ENCODE measurements at regions not wholly inside any gene's neighbourhood (a gene's known extent, or its start where the extent isn't known, plus 50 kb on each side); places are given as distances from the start of the nearest gene placed in this dataset.
"Not testable (repeated sequence)": the region's sequence is repeated elsewhere in the genome, so short reads cannot be mapped to it uniquely, and the experiment has no call there.

GRCh38 chr5:40346901-40347300 is 332.8 kb upstream of the PTGER4 start:
- DNase-seq: no peak

- DNase-seq: not testable (repeated sequence)
Observed at GRCh38 chr5:40338434-40338833, 341.3 kb upstream of the PTGER4 start.

- DNase-seq: no peak
Observed at GRCh38 chr5:40334242-40334635, 345.5 kb upstream of the PTGER4 start.

GRCh38 chr5:40333459-40334241 is 346.1 kb upstream of the PTGER4 start:
- DNase-seq: no peak

GRCh38 chr5:40332970-40333369 is 346.7 kb upstream of the PTGER4 start:
- no peak for DNase-seq

- DNase-seq: no peak
Observed at GRCh38 chr5:40331616-40332015, 348.1 kb upstream of the PTGER4 start.

- no peak for DNase-seq
Observed at GRCh38 chr5:40321514-40321913, 358.2 kb upstream of the PTGER4 start.

GRCh38 chr5:40318395-40318794 is 361.3 kb upstream of the PTGER4 start:
- no peak for DNase-seq

- no peak for DNase-seq
Observed at GRCh38 chr5:40317023-40317422, 362.7 kb upstream of the PTGER4 start.

- DNase-seq: no peak
Observed at GRCh38 chr5:40315126-40315525, 364.6 kb upstream of the PTGER4 start.

- no peak for DNase-seq
Observed at GRCh38 chr5:40314275-40314674, 365.4 kb upstream of the PTGER4 start.

GRCh38 chr5:40312205-40312604 is 367.5 kb upstream of the PTGER4 start:
- DNase-seq: no peak

GRCh38 chr5:40309851-40310250 is 369.9 kb upstream of the PTGER4 start:
- no peak for DNase-seq

- DNase-seq: no peak
Observed at GRCh38 chr5:40308867-40309266, 370.8 kb upstream of the PTGER4 start.

- DNase-seq: no peak
Observed at GRCh38 chr5:40307920-40308319, 371.8 kb upstream of the PTGER4 start.

GRCh38 chr5:40306869-40307487 is 372.7 kb upstream of the PTGER4 start:
- DNase-seq: no peak

- no peak for DNase-seq
Observed at GRCh38 chr5:40292006-40292405, 387.7 kb upstream of the PTGER4 start.

GRCh38 chr5:40291338-40291737 is 388.4 kb upstream of the PTGER4 start:
- DNase-seq: no peak

- no peak for DNase-seq
Observed at GRCh38 chr5:40288800-40289485, 390.8 kb upstream of the PTGER4 start.

- DNase-seq: no peak
Observed at GRCh38 chr5:40284863-40285262, 394.9 kb upstream of the PTGER4 start.

GRCh38 chr5:40278881-40279280 is 400.8 kb upstream of the PTGER4 start:
- DNase-seq: no peak

- no peak for DNase-seq
Observed at GRCh38 chr5:40277161-40277906, 402.4 kb upstream of the PTGER4 start.

GRCh38 chr5:40276426-40277102 is 403.2 kb upstream of the PTGER4 start:
- no peak for DNase-seq
